ENCODE measurements at regions not wholly inside any gene's neighbourhood (a gene's known extent, or its start where the extent isn't known, plus 50 kb on each side); places are given as distances from the start of the nearest gene placed in this dataset.

DNA sequence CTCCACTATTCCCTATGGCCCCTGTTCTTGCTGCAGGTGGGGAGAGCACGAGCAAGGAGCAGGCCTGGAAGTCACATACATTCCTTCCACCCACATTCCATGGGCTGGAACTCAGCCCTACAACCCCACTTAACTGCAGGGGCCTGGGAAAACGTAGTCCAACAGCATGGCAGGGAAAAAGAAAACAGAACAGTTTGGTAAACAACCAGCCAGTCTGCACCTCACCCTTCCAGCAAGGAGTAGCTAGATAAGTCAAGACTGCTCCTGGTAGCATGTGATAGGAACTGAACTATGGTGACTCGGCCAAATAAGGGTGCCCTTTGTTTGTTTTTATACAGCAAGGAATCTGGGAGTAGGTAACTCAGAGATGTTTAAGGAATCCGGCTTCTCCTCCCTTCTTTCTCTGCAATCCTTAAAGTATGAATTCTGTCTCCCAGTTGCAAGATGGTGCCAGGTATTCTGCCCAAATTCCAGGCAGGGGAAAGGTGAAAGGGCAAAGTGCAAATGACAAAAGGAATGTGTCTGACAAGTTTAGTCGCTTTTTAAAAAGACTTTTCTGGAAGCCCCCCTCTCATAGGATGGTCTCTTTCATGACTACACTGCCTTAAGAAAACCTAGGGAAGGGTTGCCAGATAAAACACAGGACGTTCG is 311.7 kb upstream of the NEBL start:
- WGBS: 89% methylated on average over 7 of the region's 7 CpGs
- no peak overlapping the region for H3K4me3 ChIP-seq (ENCODE audit: low read length in 2 of 2)

DNA sequence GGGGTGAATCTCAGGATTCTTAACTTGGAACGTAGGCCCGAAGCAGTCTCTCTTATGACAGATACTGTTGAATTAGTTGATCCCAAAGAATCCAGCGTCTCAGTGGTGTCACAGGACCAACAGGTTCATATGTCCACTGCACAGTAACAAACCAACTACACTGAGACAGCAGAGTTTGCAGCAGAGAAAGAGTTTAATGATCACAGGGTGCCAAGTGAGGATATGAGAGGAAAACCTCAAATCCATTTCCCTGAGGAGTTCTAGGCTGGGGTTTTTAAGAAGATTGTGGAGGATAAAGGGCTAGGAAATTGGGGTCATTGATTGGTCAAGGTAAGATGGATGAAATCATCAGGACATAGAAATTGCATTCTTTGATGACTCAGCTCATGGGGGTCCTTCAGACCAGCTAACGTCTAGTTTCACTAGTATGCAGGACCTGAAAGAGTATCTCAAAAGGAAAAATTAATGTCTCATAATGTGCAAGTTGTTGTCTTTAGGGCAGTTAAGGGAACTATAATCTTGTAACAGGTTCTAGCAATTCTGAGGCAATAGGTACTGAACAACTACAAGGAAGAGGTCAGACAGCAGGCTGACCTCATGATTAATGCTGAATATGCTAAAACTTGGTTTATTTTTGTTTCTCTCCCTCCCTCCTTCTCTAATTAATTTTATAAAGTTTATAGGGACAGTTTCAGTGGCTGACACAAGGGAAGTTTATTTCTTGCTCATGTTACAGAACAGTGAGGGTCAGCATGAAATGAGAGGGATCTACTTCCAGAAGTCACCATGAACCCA is 310.9 kb upstream of the NEBL start:
- 91% methylated on average over 4 of the region's 4 CpGs for WGBS
- no peak for DNase-seq (ENCODE audit: low read depth in 6 of 9, low spot score in 9 of 9)
- Histone ChIP-seq H3K4me1 (ENCODE audit: control insufficient read depth in 2 of 2, insufficient read depth in 2 of 2, low read length in 2 of 2) (no peaks in the 10 kb centered on the region), H3K27ac (ENCODE audit: low read depth in 1 of 2, low read length in 1 of 2) (no peak overlapping the region), H3K36me3 (ENCODE audit: control insufficient read depth in 2 of 2, insufficient read depth in 2 of 2, low read length in 1 of 2) (no peaks in the 10 kb centered on the region), H3K9me3 (ENCODE audit: control insufficient read depth in 2 of 2, insufficient read depth in 1 of 2, low read length in 1 of 2) (no peaks in the 10 kb centered on the region), H3K27me3 (ENCODE audit: control insufficient read depth in 2 of 2, insufficient read depth in 1 of 2, low read length in 1 of 2) (no peaks in the 10 kb centered on the region), H3K4me3 (ENCODE audit: low read length in 2 of 2) (no peak overlapping the region)

More for the DNA sequence above, 311.7 kb upstream of the NEBL start:
- DNase-seq (ENCODE audit: low read depth in 6 of 9, low spot score in 9 of 9): no peak
- Histone ChIP-seq H3K36me3 (ENCODE audit: control insufficient read depth in 2 of 2, insufficient read depth in 2 of 2, low read length in 1 of 2) (no peaks in the 10 kb centered on the region), H3K9me3 (ENCODE audit: control insufficient read depth in 2 of 2, insufficient read depth in 1 of 2, low read length in 1 of 2) (no peaks in the 10 kb centered on the region), H3K27ac (ENCODE audit: low read depth in 1 of 2, low read length in 1 of 2) (no peak overlapping the region), H3K27me3 (ENCODE audit: control insufficient read depth in 2 of 2, insufficient read depth in 1 of 2, low read length in 1 of 2) (no peaks in the 10 kb centered on the region), H3K4me1 (ENCODE audit: control insufficient read depth in 2 of 2, insufficient read depth in 2 of 2, low read length in 2 of 2) (no peaks in the 10 kb centered on the region)

DNA sequence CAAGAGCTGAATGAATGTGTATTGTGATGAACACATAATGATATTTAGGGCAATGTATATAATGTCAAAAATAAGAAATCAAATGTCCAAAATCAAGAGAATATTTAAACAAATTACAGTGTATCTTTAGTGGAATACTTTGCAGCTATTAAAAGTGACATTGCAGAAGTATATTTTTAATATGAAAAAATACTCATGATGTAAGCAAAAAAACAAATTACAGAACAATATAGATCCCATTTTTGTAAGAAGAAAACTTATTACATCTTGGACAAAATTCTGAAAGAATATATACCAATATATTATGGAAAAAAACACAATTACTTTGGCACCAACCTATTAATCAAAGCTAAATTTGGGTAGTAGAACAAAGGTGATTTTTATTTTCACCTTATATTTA is 308.2 kb upstream of the NEBL start:
- H3K9me3 ChIP-seq (ENCODE audit: control insufficient read depth in 2 of 2, insufficient read depth in 1 of 2, low read length in 1 of 2): no peaks in the 10 kb centered on the region
- DNase-seq (ENCODE audit: low read depth in 6 of 9, low spot score in 9 of 9): no peak
- no peaks in the 10 kb centered on the region for H3K27me3 ChIP-seq (ENCODE audit: control insufficient read depth in 2 of 2, insufficient read depth in 1 of 2, low read length in 1 of 2)
- no peaks in the 10 kb centered on the region for H3K4me1 ChIP-seq (ENCODE audit: control insufficient read depth in 2 of 2, insufficient read depth in 2 of 2, low read length in 2 of 2)
- H3K4me3 ChIP-seq (ENCODE audit: low read length in 2 of 2): no peak overlapping the region
- no peaks in the 10 kb centered on the region for H3K36me3 ChIP-seq (ENCODE audit: control insufficient read depth in 2 of 2, insufficient read depth in 2 of 2, low read length in 1 of 2)
- H3K27ac ChIP-seq (ENCODE audit: low read depth in 1 of 2, low read length in 1 of 2): no peak overlapping the region

DNA sequence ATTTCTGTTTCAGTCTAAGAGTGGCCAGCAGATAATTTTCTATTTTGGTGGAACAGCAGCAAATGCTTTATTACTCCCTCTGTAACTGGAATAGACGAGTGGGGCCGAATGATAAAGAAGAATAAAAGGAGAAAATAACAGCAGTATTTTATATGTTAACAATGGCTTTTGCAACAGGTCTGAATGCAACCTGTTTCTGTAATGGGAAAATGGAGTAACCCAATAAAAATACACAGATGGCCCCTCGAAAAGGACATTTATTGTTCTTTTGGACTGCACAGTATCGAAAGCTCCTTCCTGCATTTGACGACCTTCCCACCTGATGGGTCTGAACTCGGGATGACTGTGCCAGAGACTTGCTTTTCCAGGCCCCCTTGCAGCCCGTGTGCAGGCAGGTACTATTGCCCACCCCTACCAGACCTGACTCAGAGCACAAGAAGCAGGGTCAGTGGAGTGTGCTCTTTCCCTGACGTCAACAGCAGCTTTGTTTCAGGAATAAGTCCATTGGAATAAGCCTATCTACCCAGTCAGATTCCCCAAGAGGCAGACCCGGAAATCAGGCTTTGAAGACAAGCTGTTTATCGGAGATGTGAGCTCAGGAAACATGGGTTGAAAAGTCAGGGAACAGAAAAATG is 306.5 kb upstream of the NEBL start:
- no peak overlapping the region for H3K27ac ChIP-seq (ENCODE audit: low read depth in 1 of 2, low read length in 1 of 2)
- no peak for DNase-seq (ENCODE audit: low read depth in 6 of 9, low spot score in 9 of 9)
- H3K4me1 ChIP-seq (ENCODE audit: control insufficient read depth in 2 of 2, insufficient read depth in 2 of 2, low read length in 2 of 2): no peaks in the 10 kb centered on the region
- no peaks in the 10 kb centered on the region for H3K9me3 ChIP-seq (ENCODE audit: control insufficient read depth in 2 of 2, insufficient read depth in 1 of 2, low read length in 1 of 2)
- H3K4me3 ChIP-seq (ENCODE audit: low read length in 2 of 2): no peak overlapping the region
- 86% methylated on average over 10 of the region's 10 CpGs for WGBS
- no peaks in the 10 kb centered on the region for H3K36me3 ChIP-seq (ENCODE audit: control insufficient read depth in 2 of 2, insufficient read depth in 2 of 2, low read length in 1 of 2)
- H3K27me3 ChIP-seq (ENCODE audit: control insufficient read depth in 2 of 2, insufficient read depth in 1 of 2, low read length in 1 of 2): no peaks in the 10 kb centered on the region

- H3K4me3 ChIP-seq (ENCODE audit: low read length in 2 of 2): no peak overlapping the region
- WGBS: 87% methylated on average over 5 of the region's 5 CpGs
Observed at GRCh38 chr10:21202776-21203462, 305.8 kb upstream of the NEBL start.

DNA sequence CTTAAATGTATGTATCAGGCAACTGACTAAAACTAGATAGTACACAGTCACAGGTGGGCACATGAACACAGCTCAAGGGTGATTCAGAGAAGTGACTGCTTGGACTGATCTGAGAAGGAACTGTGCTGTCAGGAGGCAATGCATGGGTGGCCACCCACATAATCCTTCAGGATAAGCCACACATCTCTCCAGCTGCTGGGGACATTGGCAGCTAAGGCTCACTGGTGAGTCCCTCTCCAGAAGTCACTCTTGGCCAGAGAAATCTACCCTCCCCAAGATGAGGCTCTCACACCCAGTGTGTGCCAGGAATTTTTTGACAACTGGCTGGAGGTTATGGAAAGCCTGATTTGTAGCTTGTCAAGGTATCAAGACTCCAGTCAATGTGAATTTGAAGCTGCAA is 302.4 kb upstream of the NEBL start:
- DNase-seq (ENCODE audit: low read depth in 6 of 9, low spot score in 9 of 9): no peak
- no peaks in the 10 kb centered on the region for H3K36me3 ChIP-seq (ENCODE audit: control insufficient read depth in 2 of 2, insufficient read depth in 2 of 2, low read length in 1 of 2)
- peaks cover 0 to 4% of the 10 kb centered on the region in 2 donors for H3K9me3 ChIP-seq (ENCODE audit: control insufficient read depth in 2 of 2, insufficient read depth in 1 of 2, low read length in 1 of 2)
- no peak overlapping the region for H3K4me3 ChIP-seq (ENCODE audit: low read length in 2 of 2)
- no peak overlapping the region for H3K27ac ChIP-seq (ENCODE audit: low read depth in 1 of 2, low read length in 1 of 2)
- no peaks in the 10 kb centered on the region for H3K27me3 ChIP-seq (ENCODE audit: control insufficient read depth in 2 of 2, insufficient read depth in 1 of 2, low read length in 1 of 2)
- no peaks in the 10 kb centered on the region for H3K4me1 ChIP-seq (ENCODE audit: control insufficient read depth in 2 of 2, insufficient read depth in 2 of 2, low read length in 2 of 2)

More at GRCh38 chr10:21202776-21203462, 305.8 kb upstream of the NEBL start:
- no peaks in the 10 kb centered on the region for H3K4me1 ChIP-seq (ENCODE audit: control insufficient read depth in 2 of 2, insufficient read depth in 2 of 2, low read length in 2 of 2)
- peaks cover 0 to 4% of the 10 kb centered on the region in 2 donors for H3K9me3 ChIP-seq (ENCODE audit: control insufficient read depth in 2 of 2, insufficient read depth in 1 of 2, low read length in 1 of 2)
- no peak overlapping the region for H3K27ac ChIP-seq (ENCODE audit: low read depth in 1 of 2, low read length in 1 of 2)
- no peak for DNase-seq (ENCODE audit: low read depth in 6 of 9, low spot score in 9 of 9)
- H3K27me3 ChIP-seq (ENCODE audit: control insufficient read depth in 2 of 2, insufficient read depth in 1 of 2, low read length in 1 of 2): no peaks in the 10 kb centered on the region
- H3K36me3 ChIP-seq (ENCODE audit: control insufficient read depth in 2 of 2, insufficient read depth in 2 of 2, low read length in 1 of 2): no peaks in the 10 kb centered on the region

GRCh38 chr10:21197838-21198237 is 300.7 kb upstream of the NEBL start:
- peaks cover 0 to 4% of the 10 kb centered on the region in 2 donors for H3K9me3 ChIP-seq (ENCODE audit: control insufficient read depth in 2 of 2, insufficient read depth in 1 of 2, low read length in 1 of 2)
- H3K27me3 ChIP-seq (ENCODE audit: control insufficient read depth in 2 of 2, insufficient read depth in 1 of 2, low read length in 1 of 2): no peaks in the 10 kb centered on the region
- no peak for DNase-seq (ENCODE audit: low read depth in 6 of 9, low spot score in 9 of 9)
- H3K27ac ChIP-seq (ENCODE audit: low read depth in 1 of 2, low read length in 1 of 2): no peak overlapping the region
- no peak overlapping the region for H3K4me3 ChIP-seq (ENCODE audit: low read length in 2 of 2)
- WGBS: 92% methylated on average over 3 of the region's 3 CpGs
- H3K36me3 ChIP-seq (ENCODE audit: control insufficient read depth in 2 of 2, insufficient read depth in 2 of 2, low read length in 1 of 2): no peaks in the 10 kb centered on the region
- H3K4me1 ChIP-seq (ENCODE audit: control insufficient read depth in 2 of 2, insufficient read depth in 2 of 2, low read length in 2 of 2): no peaks in the 10 kb centered on the region

- 90% methylated on average over 5 of the region's 5 CpGs for WGBS
- DNase-seq (ENCODE audit: low read depth in 6 of 9, low spot score in 9 of 9): no peak
- Histone ChIP-seq H3K27me3 (ENCODE audit: control insufficient read depth in 2 of 2, insufficient read depth in 1 of 2, low read length in 1 of 2) (no peaks in the 10 kb centered on the region), H3K4me1 (ENCODE audit: control insufficient read depth in 2 of 2, insufficient read depth in 2 of 2, low read length in 2 of 2) (no peaks in the 10 kb centered on the region), H3K4me3 (ENCODE audit: low read length in 2 of 2) (no peak overlapping the region), H3K36me3 (ENCODE audit: control insufficient read depth in 2 of 2, insufficient read depth in 2 of 2, low read length in 1 of 2) (no peaks in the 10 kb centered on the region), H3K27ac (ENCODE audit: low read depth in 1 of 2, low read length in 1 of 2) (no peak overlapping the region), H3K9me3 (ENCODE audit: control insufficient read depth in 2 of 2, insufficient read depth in 1 of 2, low read length in 1 of 2) (peaks cover 0 to 4% of the 10 kb centered on the region in 2 donors)
Observed at GRCh38 chr10:21196822-21197395, 299.8 kb upstream of the NEBL start.

All from thymus (tissue), 11 donors.